Keratinocyte (primary cell): ENCODE measurements at regions not wholly inside any gene's neighbourhood (a gene's known extent, or its start where the extent isn't known, plus 50 kb on each side); places are given as distances from the start of the nearest gene placed in this dataset.

ENCODE experiments used
- CTCF ChIP-seq, 3 experiments: IDR thresholded peaks in 1 of 3; conservative IDR thresholded peaks in 1 of 3; optimal IDR thresholded peaks in 1 of 3; 2 replicates in 2 of 3; 3 replicates in 1 of 3; pipeline versions ENCODE3 to v1.5.1; 2011; ENCODE audit warnings: low read length in 3 of 3, mild to moderate bottlenecking in 3 of 3, moderate library complexity in 2 of 3, control low read depth in 1 of 3, inconsistent platforms in 1 of 3; ENCODE audit not compliant: insufficient read depth in 2 of 3; ENCODE audit errors: extremely low read depth in 1 of 3
- EZH2 ChIP-seq: IDR thresholded peaks from one replicate; pipeline ENCODE4 v1.6.1; 2012; ENCODE audit warnings: inconsistent platforms, mild to moderate bottlenecking, low read length, moderate library complexity

- no peak for TF ChIP-seq CTCF (optimal IDR thresholded peaks at IDR 0.05 in 1 of 3, IDR thresholded peaks at IDR 0.05 in 1 of 3, conservative IDR thresholded peaks at IDR 0.05 in 1 of 3; ENCODE audit: extremely low read depth in 1 of 3, insufficient read depth in 2 of 3, low read length in 3 of 3)
- no peak for TF ChIP-seq EZH2
These were observed 650.8 kb downstream of the PLPP3 start for GRCh38 chr1:55928576-55928975.
